RWPE1 (cell line): ENCODE measurements at regions not wholly inside any gene's neighbourhood (a gene's known extent, or its start where the extent isn't known, plus 50 kb on each side); places are given as distances from the start of the nearest gene placed in this dataset.

Experiments used
- CTCF ChIA-PET: fragments of 350-600 bp; sonication (Branson Sonifier 250); formaldehyde crosslinking; extraction: SDS; loops from one replicate; lab custom pipeline; 2021; lab: Yijun Ruan, JAX
- POLR2A ChIA-PET: fragments of 400-600 bp; formaldehyde crosslinking; extraction: SDS; loops from one replicate; lab custom pipeline; 2020; ENCODE audit warnings: antibody characterized with exemption; ENCODE audit not compliant: low non-redundant PET; lab: Yijun Ruan, JAX
- DNase-seq: peaks from one replicate; pipeline ENCODE4 v3.0.0; 2012; ENCODE audit warnings: low spot score
- H3K27ac ChIP-seq: fragments of 450-650 bp; 2 replicates; pipeline ENCODE4 v1.5.1; 2017
- TF ChIP-seq, protein P1 (sequence below): fragments of 450-650 bp; conservative IDR thresholded peaks from 2 replicates; pipeline ENCODE4 v1.5.1; 2017; ENCODE audit warnings: low read depth, mild to moderate bottlenecking

DNA sequence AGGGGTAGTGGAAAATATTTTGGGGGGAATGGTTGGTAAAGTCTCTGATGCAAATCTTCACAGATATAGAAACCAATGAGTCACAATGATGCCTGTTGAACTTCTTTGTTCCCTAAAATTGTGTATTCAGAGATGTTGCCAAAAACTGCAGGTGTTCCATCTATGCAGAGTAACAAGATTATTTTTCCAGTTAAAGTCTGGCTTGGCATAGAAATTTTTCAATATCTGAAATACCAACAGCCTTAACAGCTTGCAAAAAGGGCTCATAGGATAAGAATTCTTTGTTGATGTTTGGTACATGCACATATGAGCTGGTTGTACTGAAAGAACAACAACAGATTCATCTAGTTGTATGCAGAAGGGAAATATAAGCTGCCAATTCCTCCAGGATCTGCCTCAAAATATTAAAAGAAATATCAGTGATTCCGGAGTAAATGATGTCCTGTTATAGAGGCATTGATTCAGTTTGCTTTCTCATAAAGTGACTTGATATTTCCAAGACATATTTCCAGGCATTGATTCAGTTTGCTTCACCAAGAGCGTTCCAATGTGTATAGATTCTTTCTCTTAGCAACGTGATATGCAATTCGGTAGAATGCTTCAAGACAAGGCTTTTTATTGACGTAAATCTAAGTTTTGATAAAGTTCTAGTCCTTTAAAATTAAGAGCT is 564.4 kb downstream of the TMA16 start:
- CTCF ChIA-PET: no interaction called here
- POLR2A ChIA-PET: no interaction called here

DNA sequence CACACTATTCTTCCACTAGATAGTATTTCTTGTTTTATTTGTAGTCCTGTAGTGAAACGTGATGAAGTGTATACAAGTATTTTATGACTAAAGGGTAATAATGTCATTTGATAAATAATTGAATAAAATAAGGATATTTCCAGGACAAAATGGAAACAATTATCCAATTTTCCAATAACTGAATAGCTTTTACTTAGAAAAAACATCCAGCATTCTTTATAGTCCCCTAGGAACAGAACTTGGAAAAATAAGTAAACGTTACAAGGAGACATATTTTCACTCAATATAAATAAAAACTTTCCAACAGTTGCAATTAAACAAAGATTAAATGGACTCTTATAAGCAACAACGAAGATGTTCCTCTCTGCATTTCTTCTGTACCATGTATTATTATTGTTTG is 566.0 kb downstream of the TMA16 start:
- H3K27ac ChIP-seq: no peak overlapping the region
- POLR2A ChIA-PET: no interaction called here
- no peak for DNase-seq
- CTCF ChIA-PET: no interaction called here
- TF ChIP-seq, protein P1, sequence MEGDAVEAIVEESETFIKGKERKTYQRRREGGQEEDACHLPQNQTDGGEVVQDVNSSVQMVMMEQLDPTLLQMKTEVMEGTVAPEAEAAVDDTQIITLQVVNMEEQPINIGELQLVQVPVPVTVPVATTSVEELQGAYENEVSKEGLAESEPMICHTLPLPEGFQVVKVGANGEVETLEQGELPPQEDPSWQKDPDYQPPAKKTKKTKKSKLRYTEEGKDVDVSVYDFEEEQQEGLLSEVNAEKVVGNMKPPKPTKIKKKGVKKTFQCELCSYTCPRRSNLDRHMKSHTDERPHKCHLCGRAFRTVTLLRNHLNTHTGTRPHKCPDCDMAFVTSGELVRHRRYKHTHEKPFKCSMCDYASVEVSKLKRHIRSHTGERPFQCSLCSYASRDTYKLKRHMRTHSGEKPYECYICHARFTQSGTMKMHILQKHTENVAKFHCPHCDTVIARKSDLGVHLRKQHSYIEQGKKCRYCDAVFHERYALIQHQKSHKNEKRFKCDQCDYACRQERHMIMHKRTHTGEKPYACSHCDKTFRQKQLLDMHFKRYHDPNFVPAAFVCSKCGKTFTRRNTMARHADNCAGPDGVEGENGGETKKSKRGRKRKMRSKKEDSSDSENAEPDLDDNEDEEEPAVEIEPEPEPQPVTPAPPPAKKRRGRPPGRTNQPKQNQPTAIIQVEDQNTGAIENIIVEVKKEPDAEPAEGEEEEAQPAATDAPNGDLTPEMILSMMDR: no peak

More for the DNA sequence above, 564.4 kb downstream of the TMA16 start:
- TF ChIP-seq, protein P1: no peak
- DNase-seq: no peak
- H3K27ac ChIP-seq: no peak overlapping the region

DNA sequence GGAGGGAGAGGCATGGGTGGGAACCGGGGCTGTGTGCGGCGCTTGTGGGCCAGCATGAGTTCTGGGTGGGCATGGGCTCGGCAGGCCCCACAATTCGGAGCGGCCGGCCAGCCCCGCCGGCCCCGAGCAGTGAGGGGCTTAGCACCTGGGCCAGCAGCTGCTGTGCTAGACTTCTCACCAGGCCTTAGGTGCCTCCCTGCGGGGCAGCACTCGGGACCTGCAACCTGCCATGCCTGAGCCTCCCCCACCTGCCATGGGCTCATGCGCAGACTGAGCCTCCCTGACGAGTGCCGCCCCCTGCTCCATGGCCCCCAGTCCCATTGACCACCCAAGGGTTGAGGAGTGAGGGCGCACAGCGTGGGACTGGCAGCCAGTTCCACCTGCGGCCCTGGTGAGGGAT is 573.9 kb downstream of the TMA16 start:
- TF ChIP-seq, protein P1: no peak
- POLR2A ChIA-PET: no interaction called here
- DNase-seq: no peak
- H3K27ac ChIP-seq: no peak overlapping the region
- CTCF ChIA-PET: interaction anchor here (0.6 kb wide), 1 partner anchor 826 kb away, joined by 3 read pairs; no protein-coding TSS in a partner anchor

DNA sequence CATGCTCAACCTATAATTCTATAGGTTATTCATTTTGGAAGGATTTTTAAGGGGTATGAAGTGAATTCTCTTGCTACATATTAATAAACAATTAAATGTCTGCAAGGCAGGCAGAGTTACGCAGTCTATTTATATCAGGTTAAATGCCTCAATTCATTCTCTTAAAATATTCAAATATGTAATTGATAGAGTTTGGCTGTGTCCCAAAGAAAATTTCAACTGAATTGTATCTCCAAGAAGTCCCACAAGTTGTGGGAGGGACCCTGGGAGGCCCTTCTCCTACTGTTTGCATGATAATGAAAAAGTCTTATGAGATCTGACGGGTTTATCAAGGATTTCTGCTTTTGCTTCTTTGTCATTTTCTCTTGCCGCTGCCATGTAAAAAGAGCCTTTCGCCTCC is 576.1 kb downstream of the TMA16 start:
- no peak for DNase-seq

DNA sequence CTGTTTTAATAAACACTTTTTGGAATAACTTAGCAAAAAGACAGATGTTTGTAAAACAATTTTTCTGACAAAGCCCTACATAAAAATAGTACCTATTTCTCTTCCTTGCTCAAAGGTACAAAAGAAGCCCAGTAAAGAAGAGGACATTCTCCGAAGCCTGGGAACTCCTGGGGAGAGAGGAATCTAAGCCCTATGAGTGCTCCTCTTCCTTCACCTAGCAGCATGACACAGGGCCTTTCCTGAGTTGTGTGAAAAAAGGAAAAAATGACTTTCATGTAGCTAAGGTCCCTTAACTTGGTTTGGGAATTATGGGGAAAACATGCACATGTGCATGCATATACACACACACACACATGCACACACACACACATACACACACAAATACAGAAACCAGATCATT is 586.9 kb downstream of the TMA16 start:
- TF ChIP-seq, protein P1: no peak
- H3K27ac ChIP-seq: no peak overlapping the region
- CTCF ChIA-PET: no interaction called here
- POLR2A ChIA-PET: no interaction called here
- no peak for DNase-seq

More for the DNA sequence above, 576.1 kb downstream of the TMA16 start:
- CTCF ChIA-PET: no interaction called here
- no peak overlapping the region for H3K27ac ChIP-seq
- POLR2A ChIA-PET: no interaction called here
- TF ChIP-seq, protein P1: no peak

DNA sequence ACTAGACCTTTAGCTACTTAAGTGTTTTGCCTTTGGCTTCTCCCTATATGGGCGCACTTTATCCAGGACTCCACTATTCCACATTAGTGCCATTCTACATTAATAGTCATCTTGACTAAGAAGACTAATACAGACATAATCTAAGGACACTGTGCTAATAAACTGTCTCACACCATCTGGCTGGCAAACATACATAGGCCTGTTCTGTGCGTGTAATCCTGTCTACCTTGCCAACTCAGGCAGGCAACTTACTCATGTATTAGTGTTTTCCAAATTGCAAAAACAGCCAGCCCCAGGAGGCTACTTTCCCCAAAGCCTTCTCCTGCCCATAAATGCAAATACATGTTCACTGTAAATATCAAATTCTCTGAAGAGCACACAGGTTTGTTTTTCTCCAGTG is 587.3 kb downstream of the TMA16 start:
- ChIA-PET CTCF (no interaction called here), POLR2A (no interaction called here)
- no peak for DNase-seq
- H3K27ac ChIP-seq: no peak overlapping the region
- TF ChIP-seq, protein P1: no peak
